Transverse colon (tissue), 4 donors: ENCODE measurements at regions not wholly inside any gene's neighbourhood (a gene's known extent, or its start where the extent isn't known, plus 50 kb on each side); places are given as distances from the start of the nearest gene placed in this dataset.

Experiments used
- DNase-seq: peaks from one replicate; pipeline ENCODE4 v3.0.0-alpha.2; 2019
- H3K27ac ChIP-seq, 4 donors: fragments of 200-600 bp; sonication (generic); 2 replicates each; pipeline ENCODE4 v1.5.1; 2016 to 2018; ENCODE audit warnings: inconsistent platforms in 4 of 4
- H3K27me3 ChIP-seq: fragments of 200-600 bp; sonication (generic); 2 replicates; pipeline ENCODE4 v1.5.1; 2017; ENCODE audit warnings: inconsistent platforms
- H3K36me3 ChIP-seq, 4 donors: fragments of 200-600 bp; sonication (generic); 2 replicates each; pipeline ENCODE4 v1.5.1; 2017 to 2019; ENCODE audit warnings: inconsistent platforms in 4 of 4
- H3K4me1 ChIP-seq, 4 donors: fragments of 200-600 bp; sonication (generic); 2 replicates each; pipeline ENCODE4 v1.5.1; 2017 to 2020; ENCODE audit warnings: inconsistent platforms in 4 of 4
- H3K4me3 ChIP-seq, 4 donors: fragments of 200-600 bp; sonication (generic); 1 replicate in 1 of 4; 2 replicates in 3 of 4; pipeline versions ENCODE4 v1.5.1 to v1.6.1; 2017 to 2019; ENCODE audit warnings: inconsistent platforms in 4 of 4
- H3K9me3 ChIP-seq, 2 donors: fragments of 200-600 bp; sonication (generic); 2 replicates each; pipeline ENCODE4 v1.5.1; 2017 to 2019; ENCODE audit warnings: inconsistent platforms in 2 of 2
- CTCF ChIP-seq, 5 experiments: fragments of 200-600 bp in 3 of 5; fragments of 450-650 bp in 2 of 5; sonication (generic) in 3 of 5; IDR thresholded peaks; 1 replicate in 2 of 5; 2 replicates in 3 of 5; pipeline ENCODE4 v1.5.1; 2016 to 2017; ENCODE audit warnings: antibody characterized with exemption in 5 of 5, inconsistent platforms in 3 of 5, mild to moderate bottlenecking in 2 of 5, moderate library complexity in 1 of 5
- EP300 ChIP-seq: sonication (generic); formaldehyde crosslinking; IDR thresholded peaks from one replicate; pipeline ENCODE4 v1.6.1; 2017; ENCODE audit warnings: antibody characterized with exemption, low read depth
- POLR2A ChIP-seq: fragments of 450-650 bp; IDR thresholded peaks from one replicate; pipeline ENCODE4 v1.6.1; 2016; ENCODE audit warnings: antibody characterized with exemption, mild to moderate bottlenecking, moderate library complexity
- POLR2AphosphoS5 ChIP-seq, 3 donors: sonication (generic); formaldehyde crosslinking; IDR thresholded peaks; one replicate each; pipeline ENCODE4 v1.6.1; 2016; ENCODE audit warnings: antibody characterized with exemption in 3 of 3
- WGBS, 2 donors: methylation state at CpG; one replicate each; pipeline ENCODE4 v1.1.5; 2018; ENCODE audit warnings: low coverage in 1 of 2; 5-methylcytosine and 5-hydroxymethylcytosine counted together
- in situ Hi-C, 4 donors: fragments of 200-750 bp; cut with MboI; loops; one replicate each; pipeline versions ENCODE4 v1.15.0 to v1.15.1; 2017; ENCODE audit warnings: low sequenced_read_pairs in 3 of 4, low pct_ligation_motif_present in 1 of 4, low pct_unique_long_range_greater_than_20kb in 1 of 4
- intact Hi-C: fragments of 100-400 bp; cut with DNase I; formaldehyde crosslinking; loops from one replicate; pipeline ENCODE4 v1.15.1; 2023; ENCODE audit warnings: low total_unique reads

- 40 to 51% methylated on average over 2 of the region's 2 CpGs for WGBS, 2 donors
- no peaks in the 10 kb centered on the region for H3K9me3 ChIP-seq
- DNase-seq = no peak
- in situ Hi-C loops (no loop called here), intact Hi-C loops (no loop called here)
- H3K4me3 ChIP-seq = no peak overlapping the region
- TF ChIP-seq EP300 = no peak
- no peak for TF ChIP-seq POLR2A
- TF ChIP-seq POLR2AphosphoS5 (IDR thresholded peaks at IDR 0.05) = no peak
- TF ChIP-seq CTCF (IDR thresholded peaks at IDR 0.05) = no peak
- H3K27ac ChIP-seq = no peak overlapping the region
- no peaks in the 10 kb centered on the region for H3K36me3 ChIP-seq
- no peaks in the 10 kb centered on the region for H3K27me3 ChIP-seq
- H3K4me1 ChIP-seq = peaks cover 0 to 12% (median 3%) of the 10 kb centered on the region in 4 donors
These were observed 297.5 kb upstream of the FOXQ1 start for GRCh38 chr6:1014431-1014807.

GRCh38 chr6:1013656-1014430 lies 298.1 kb upstream of the FOXQ1 start:
- H3K4me3 ChIP-seq = no peak overlapping the region
- DNase-seq = no peak
- no peaks in the 10 kb centered on the region for H3K27me3 ChIP-seq
- no peaks in the 10 kb centered on the region for H3K9me3 ChIP-seq
- H3K36me3 ChIP-seq = no peaks in the 10 kb centered on the region
- WGBS, 2 donors = 67 to 68% methylated on average over 6 to 7 of the region's 7 CpGs
- in situ Hi-C loops = no loop called here
- intact Hi-C loops = no loop called here
- TF ChIP-seq CTCF (IDR thresholded peaks at IDR 0.05) = no peak
- TF ChIP-seq POLR2A = no peak
- no peak for TF ChIP-seq POLR2AphosphoS5 (IDR thresholded peaks at IDR 0.05)
- no peak for TF ChIP-seq EP300
- H3K4me1 ChIP-seq = peaks cover 0 to 12% (median 3%) of the 10 kb centered on the region in 4 donors
- no peak overlapping the region for H3K27ac ChIP-seq

- no peak overlapping the region for H3K27ac ChIP-seq
- intact Hi-C loops = no loop called here
- no peaks in the 10 kb centered on the region for H3K9me3 ChIP-seq
- H3K4me3 ChIP-seq = no peak overlapping the region
- H3K36me3 ChIP-seq = no peaks in the 10 kb centered on the region
- TF ChIP-seq EP300 (no peak), POLR2AphosphoS5 (IDR thresholded peaks at IDR 0.05) (no peak), CTCF (IDR thresholded peaks at IDR 0.05) (no peak), POLR2A (no peak)
- WGBS, 2 donors = 83 to 100% methylated on average over 1 of the region's 1 CpG
- in situ Hi-C loops = no loop called here
- DNase-seq = no peak
- no peaks in the 10 kb centered on the region for H3K4me1 ChIP-seq
- no peaks in the 10 kb centered on the region for H3K27me3 ChIP-seq
These were observed 302.8 kb upstream of the FOXQ1 start for GRCh38 chr6:1009103-1009502.

- no peaks in the 10 kb centered on the region for H3K9me3 ChIP-seq
- intact Hi-C loops = no loop called here
- no peaks in the 10 kb centered on the region for H3K36me3 ChIP-seq
- no peak overlapping the region for H3K4me3 ChIP-seq
- H3K27ac ChIP-seq = no peak overlapping the region
- in situ Hi-C loops = no loop called here
- no peak for DNase-seq
- TF ChIP-seq EP300 (no peak), POLR2A (no peak), POLR2AphosphoS5 (IDR thresholded peaks at IDR 0.05) (no peak), CTCF (IDR thresholded peaks at IDR 0.05) (no peak)
- no peaks in the 10 kb centered on the region for H3K4me1 ChIP-seq
- WGBS, 2 donors = 86% methylated on average over 4 of the region's 4 CpGs; no CpG with 5 or more reads in 1 of the 2 donors
- no peaks in the 10 kb centered on the region for H3K27me3 ChIP-seq
These were observed 304.7 kb upstream of the FOXQ1 start for GRCh38 chr6:1007159-1007558.
